Right lobe of liver (tissue), 4 donors: ENCODE measurements at regions not wholly inside any gene's neighbourhood (a gene's known extent, or its start where the extent isn't known, plus 50 kb on each side); places are given as distances from the start of the nearest gene placed in this dataset.

Experiments used
- POLR2A ChIP-seq: fragments of 450-650 bp; IDR thresholded peaks from one replicate; pipeline ENCODE4 v1.6.1; 2017; ENCODE audit warnings: antibody characterized with exemption, mild to moderate bottlenecking
- TF ChIP-seq, protein P1 (sequence below), 4 donors: fragments of 200-600 bp in 3 of 4; fragments of 450-650 bp in 1 of 4; IDR thresholded peaks; one replicate each; pipeline versions ENCODE4 v1.5.1 to v1.8.0; 2016 to 2022; ENCODE audit warnings: antibody characterized with exemption in 4 of 4, mild to moderate bottlenecking in 2 of 4
- donor health status: DM: no; HTN: no; CAD: no.
- donor health status: DM: no; HTN: no; CAD: no.
- donor health status: DM: no; HTN: yes; CAD: no.

DNA sequence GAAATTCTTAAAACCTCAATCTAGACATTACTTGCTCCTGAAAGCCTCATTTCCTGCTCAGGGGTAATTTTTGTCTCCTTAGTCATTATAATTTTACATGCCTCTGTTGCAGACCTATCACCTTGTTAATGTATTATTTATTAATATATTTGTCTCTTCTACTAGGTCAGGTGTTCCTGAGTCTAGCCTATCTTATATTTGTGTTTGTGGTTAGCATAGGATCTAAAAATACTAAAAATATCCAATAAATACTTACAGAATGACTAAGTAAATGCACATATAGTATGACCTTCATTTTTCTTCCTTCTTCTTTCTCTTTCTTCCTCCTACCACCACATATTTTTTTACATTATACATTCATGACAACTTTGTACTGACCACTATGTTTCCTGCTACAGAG is 268.9 kb upstream of the HS3ST5 start:
- TF ChIP-seq, protein P1, sequence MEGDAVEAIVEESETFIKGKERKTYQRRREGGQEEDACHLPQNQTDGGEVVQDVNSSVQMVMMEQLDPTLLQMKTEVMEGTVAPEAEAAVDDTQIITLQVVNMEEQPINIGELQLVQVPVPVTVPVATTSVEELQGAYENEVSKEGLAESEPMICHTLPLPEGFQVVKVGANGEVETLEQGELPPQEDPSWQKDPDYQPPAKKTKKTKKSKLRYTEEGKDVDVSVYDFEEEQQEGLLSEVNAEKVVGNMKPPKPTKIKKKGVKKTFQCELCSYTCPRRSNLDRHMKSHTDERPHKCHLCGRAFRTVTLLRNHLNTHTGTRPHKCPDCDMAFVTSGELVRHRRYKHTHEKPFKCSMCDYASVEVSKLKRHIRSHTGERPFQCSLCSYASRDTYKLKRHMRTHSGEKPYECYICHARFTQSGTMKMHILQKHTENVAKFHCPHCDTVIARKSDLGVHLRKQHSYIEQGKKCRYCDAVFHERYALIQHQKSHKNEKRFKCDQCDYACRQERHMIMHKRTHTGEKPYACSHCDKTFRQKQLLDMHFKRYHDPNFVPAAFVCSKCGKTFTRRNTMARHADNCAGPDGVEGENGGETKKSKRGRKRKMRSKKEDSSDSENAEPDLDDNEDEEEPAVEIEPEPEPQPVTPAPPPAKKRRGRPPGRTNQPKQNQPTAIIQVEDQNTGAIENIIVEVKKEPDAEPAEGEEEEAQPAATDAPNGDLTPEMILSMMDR (IDR thresholded peaks at IDR 0.05): no peak
- no peak for TF ChIP-seq POLR2A
